AG04450 (cell line): ENCODE measurements at regions not wholly inside any gene's neighbourhood (a gene's known extent, or its start where the extent isn't known, plus 50 kb on each side); places are given as distances from the start of the nearest gene placed in this dataset.

Source experiments
- CTCF ChIA-PET: fragments of 300-600, 350-600 bp; formaldehyde crosslinking; extraction: SDS; loops from one replicate; lab custom pipeline; 2022; ENCODE audit warnings: antibody characterized with exemption, inconsistent platforms; lab: Charles Lee
- POLR2A ChIA-PET: fragments of 350-600 bp; formaldehyde crosslinking; extraction: SDS; loops from one replicate; lab custom pipeline; 2021; ENCODE audit warnings: antibody characterized with exemption, inconsistent platforms; lab: Yijun Ruan, JAX
- DNase-seq: peaks from one replicate; pipeline ENCODE4 v3.0.0-alpha.2; 2011; ENCODE audit warnings: low read depth, low spot score
- H3K27ac ChIP-seq: one replicate; pipeline ENCODE4 v1.5.1; 2012; ENCODE audit warnings: low read depth, low read length, control low read depth
- H3K27me3 ChIP-seq: one replicate; pipeline ENCODE4 v1.6.0; 2012; ENCODE audit warnings: low read length; ENCODE audit not compliant: control insufficient read depth, insufficient read depth
- H3K4me3 ChIP-seq: 2 replicates; pipeline ENCODE4 v1.5.1; 2011; ENCODE audit warnings: mild to moderate bottlenecking, low read depth, low read length, control low read depth
- H3K9me3 ChIP-seq: 2 replicates; pipeline ENCODE4 v1.5.1; 2012; ENCODE audit warnings: low read length; ENCODE audit not compliant: control insufficient read depth, insufficient read depth
- CTCF ChIP-seq: IDR thresholded peaks from 2 replicates; pipeline ENCODE4 v1.5.1; 2011; ENCODE audit warnings: low read depth, low read length, control low read depth, inconsistent platforms

DNA sequence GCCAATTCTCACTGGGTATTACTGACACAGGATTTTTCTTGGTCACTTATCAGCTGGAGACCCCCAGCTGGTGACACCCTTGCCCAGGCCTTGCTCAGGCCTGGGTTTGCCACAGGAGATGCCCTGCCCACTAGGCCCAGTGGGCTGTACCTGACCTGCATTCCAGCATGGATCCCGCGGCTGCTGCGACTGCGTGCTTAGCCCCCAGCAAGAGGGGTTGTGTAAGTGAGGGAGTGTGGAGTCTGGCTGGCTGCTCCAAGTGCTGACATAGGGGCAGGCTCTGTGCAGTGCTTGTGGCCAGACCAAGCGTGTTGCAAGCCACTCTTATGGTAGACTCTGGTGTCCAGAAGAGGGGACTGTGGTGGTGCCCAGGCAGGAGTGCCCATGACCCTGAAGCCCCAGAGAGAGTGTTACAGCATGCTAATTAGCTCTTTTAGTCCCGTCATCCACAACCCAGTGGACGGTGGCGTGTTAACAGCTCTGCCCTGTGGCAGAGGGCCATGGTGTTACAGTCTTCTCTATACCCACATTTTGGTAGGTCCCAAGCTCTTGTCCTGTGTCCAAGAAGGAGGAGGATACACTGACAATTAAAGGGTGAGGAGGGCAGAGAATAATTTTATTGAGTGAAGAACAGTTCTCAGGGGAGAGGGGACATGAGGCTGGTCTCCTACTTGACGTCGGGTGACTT is 491.7 kb upstream of the MEIS1 start:
- DNase-seq, result no peak
- Histone ChIP-seq H3K9me3 (peaks cover 3% of the 10 kb centered on the region; the same call in 1 of the 2 replicates), H3K27me3 (no peaks in the 10 kb centered on the region), H3K4me3 (no peak overlapping the region), H3K27ac (no peak overlapping the region)
- no peak for TF ChIP-seq CTCF
- POLR2A ChIA-PET, result no interaction called here
- CTCF ChIA-PET, result no interaction called here

- POLR2A ChIA-PET, result no interaction called here
- CTCF ChIA-PET, result no interaction called here
These were observed 494.1 kb upstream of the MEIS1 start for GRCh38 chr2:65940856-65941255.

GRCh38 chr2:65939687-65940086 is 495.2 kb upstream of the MEIS1 start:
- no peak overlapping the region for H3K4me3 ChIP-seq
- peaks cover 3% of the 10 kb centered on the region; the same call in 1 of the 2 replicates for H3K9me3 ChIP-seq
- ChIA-PET CTCF (no interaction called here), POLR2A (no interaction called here)
- no peak for TF ChIP-seq CTCF
- no peaks in the 10 kb centered on the region for H3K27me3 ChIP-seq
- no peak overlapping the region for H3K27ac ChIP-seq
- DNase-seq, result no peak

More at GRCh38 chr2:65940856-65941255, 494.1 kb upstream of the MEIS1 start:
- Histone ChIP-seq H3K27me3 (no peaks in the 10 kb centered on the region), H3K27ac (no peak overlapping the region), H3K9me3 (peaks cover 3% of the 10 kb centered on the region; the same call in 1 of the 2 replicates), H3K4me3 (no peak overlapping the region)
- TF ChIP-seq CTCF, result no peak
- DNase-seq, result no peak

- DNase-seq, result no peak
- TF ChIP-seq CTCF, result no peak
- ChIA-PET CTCF (no interaction called here), POLR2A (no interaction called here)
- no peak overlapping the region for H3K27ac ChIP-seq
- no peaks in the 10 kb centered on the region for H3K9me3 ChIP-seq
- no peaks in the 10 kb centered on the region for H3K27me3 ChIP-seq
- no peak overlapping the region for H3K4me3 ChIP-seq
These were observed 497.4 kb upstream of the MEIS1 start for GRCh38 chr2:65937379-65938160.

DNA sequence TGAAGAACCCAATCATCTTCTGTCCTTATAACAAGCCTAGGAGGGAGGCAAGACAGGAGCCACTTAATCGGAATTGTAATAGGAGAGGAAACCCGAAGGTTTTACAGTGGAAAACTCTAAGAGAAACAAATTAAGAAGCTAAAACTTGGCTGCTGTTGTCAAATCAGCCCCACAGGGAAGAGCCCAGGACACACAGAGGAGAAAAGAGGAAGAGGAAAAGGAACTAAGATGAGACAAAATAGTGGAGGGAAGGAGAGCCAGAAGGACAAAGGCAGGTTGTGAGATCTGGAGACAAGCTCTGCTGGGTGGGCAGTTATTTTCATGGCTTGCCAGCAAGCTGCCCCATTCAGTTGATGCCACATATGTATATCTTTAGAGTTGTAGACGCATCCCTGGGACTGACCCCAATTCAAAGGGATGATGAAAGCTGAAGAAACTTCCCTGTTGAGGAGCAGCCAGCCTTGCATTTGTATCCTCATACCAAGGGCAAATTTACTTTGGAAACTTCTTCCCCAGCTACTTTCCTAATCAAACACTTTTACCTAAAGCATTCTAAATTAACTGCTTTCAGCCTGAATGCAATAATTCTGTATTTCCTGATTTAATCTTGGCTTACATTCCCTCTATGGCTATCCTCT is 499.8 kb upstream of the MEIS1 start:
- no peak for TF ChIP-seq CTCF
- Histone ChIP-seq H3K27me3 (no peaks in the 10 kb centered on the region), H3K9me3 (no peaks in the 10 kb centered on the region), H3K27ac (no peak overlapping the region), H3K4me3 (no peak overlapping the region)
- ChIA-PET CTCF (no interaction called here), POLR2A (no interaction called here)
- no peak for DNase-seq
